HG03520 (cell line): ENCODE measurements at regions not wholly inside any gene's neighbourhood (a gene's known extent, or its start where the extent isn't known, plus 50 kb on each side); places are given as distances from the start of the nearest gene placed in this dataset.
"Not testable (repeated sequence)": the region's sequence is repeated elsewhere in the genome, so short reads cannot be mapped to it uniquely, and the experiment has no call there.

Experiments
- ATAC-seq: cut with Tn5 transposase; IDR thresholded peaks from one replicate; pipeline ENCODE4 v1.9.1; 2021; ENCODE audit warnings: mild to moderate bottlenecking, moderate library complexity; ENCODE audit not compliant: unreplicated experiment

DNA sequence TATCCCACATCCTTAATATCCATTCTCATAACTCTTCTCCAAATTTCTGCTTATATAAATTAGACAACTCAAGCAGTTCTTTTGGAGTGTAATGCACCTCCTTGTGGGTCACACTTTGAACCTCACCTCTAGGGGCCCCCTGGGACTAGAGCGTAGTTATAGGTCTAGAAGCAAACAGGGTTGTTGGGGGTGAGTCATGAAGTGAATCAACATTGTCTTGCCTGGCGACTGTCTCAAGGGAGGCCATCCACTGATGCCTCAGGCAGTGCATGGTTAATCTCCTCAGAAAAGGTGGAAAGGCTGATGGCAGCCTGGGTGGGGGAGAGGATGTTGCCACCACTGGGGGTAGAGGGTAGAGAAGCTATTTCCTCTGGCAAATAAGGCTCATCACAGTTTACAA lies 129.1 kb downstream of the TNFRSF21 start:
- ATAC-seq, result no peak

DNA sequence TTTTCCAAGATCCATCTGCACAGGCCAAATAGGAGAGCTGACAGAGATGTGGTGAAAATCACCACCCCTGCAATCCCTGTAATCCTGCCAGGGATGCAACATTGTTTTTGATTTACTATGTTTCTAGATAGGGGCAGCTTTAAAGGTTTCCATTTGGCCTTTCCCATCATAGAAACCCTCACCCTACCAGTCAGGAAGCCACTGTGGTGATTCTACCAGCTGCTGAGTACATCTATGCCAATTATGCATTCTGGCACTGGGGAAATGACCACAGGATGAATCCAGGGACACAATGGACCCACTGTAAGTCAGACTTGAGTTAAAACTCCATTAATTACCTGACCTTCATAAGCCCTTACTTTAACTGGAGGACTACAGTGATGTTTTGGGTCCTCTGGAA lies 130.4 kb downstream of the TNFRSF21 start:
- ATAC-seq, result no peak

DNA sequence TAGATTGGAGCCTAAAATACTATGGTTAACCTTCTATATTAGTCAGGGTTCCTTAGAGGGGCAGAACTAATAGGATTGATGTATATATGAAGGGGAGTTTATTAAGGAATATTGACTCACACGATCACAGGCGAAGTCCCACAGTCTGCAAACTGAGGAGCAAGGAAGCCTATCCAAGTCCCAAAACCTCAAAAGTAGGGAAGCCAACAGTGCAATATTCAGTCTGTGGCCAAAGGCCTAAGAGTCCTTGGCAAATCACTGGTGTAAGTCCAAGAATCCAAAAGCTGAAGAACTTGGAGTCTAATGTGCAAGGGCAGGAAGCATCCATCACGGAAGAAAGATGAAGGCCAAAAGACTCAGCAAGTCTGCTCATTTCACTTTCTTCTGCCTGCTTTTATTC lies 133.5 kb upstream of the ADGRF1 start:
- no peak for ATAC-seq

DNA sequence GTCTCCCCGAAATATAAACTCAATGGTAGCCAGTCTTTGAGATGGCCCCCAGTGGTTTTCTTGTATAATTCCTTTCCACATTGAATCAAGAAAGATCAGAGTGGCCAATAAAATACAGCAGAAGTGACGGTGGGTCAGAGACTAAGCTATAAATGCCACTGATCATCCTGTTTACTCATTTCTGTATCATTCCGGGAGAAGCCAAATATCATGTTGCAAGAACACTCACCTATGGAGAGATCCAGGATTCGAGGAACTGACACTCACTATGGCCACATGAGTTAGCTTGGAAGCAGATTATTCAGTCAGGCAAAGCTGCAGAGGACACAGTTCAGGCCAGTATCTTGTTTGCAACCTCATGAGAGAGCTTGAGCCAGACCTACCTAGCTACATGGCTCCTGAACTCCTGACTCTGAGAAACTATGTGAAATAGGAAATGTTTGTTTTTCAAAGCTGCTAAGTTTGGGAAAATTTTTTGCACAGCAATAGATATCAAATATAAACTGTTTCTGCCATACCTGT lies 132.4 kb upstream of the ADGRF1 start:
- ATAC-seq, result no peak

DNA sequence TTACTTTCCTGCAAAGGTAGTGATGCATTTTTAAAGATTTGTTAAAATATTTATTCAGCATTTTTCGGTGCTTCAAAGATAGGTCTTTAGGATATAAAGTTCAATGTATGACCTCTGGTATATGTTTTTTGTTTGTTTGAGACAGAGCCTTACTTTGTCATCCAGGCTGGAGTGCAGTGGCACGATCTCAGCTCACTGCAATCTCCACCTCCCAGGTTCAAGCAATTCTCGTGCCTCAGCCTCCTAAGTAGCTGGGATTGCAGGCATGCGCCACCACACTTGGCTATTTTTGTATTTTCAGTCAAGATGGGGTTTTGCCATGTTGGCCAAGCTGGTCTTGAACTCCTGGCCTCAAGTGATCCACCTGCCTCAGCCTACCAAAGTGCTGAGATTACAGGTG lies 131.9 kb upstream of the ADGRF1 start:
- ATAC-seq, result not testable (repeated sequence)

DNA sequence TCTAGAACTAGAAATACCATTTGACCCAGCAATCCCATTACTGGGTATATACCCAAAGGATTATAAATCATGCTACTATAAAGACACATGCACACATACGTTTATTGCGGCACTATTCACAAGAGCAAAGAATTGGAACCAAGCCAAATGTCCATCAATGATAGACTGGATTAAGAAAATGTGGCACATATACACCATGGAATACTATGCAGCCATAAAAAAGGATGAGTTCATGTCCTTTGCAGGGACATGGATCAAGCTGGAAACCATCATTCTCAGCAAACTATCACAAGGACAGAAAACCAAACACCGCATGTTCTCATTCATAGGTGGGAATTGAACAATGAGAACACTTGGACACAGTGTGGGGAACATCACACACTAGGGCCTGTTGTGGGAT lies 131.0 kb upstream of the ADGRF1 start:
- not testable (repeated sequence) for ATAC-seq

DNA sequence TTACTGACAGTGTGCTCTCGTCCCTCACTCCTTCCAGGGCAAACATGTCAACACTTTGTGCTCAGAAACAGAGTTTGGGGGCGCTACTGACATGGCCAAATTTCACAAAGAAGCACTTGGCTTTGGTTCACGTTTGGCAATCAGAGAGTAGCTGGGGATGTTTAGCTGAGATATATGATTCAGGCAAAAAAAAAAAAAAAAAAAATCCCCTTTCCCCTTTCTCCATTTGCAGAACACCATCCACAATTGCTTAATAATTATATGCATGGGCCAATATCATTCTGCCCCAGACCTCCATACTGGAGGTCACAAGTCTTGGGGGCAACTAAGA lies 128.4 kb upstream of the ADGRF1 start:
- ATAC-seq, result no peak

DNA sequence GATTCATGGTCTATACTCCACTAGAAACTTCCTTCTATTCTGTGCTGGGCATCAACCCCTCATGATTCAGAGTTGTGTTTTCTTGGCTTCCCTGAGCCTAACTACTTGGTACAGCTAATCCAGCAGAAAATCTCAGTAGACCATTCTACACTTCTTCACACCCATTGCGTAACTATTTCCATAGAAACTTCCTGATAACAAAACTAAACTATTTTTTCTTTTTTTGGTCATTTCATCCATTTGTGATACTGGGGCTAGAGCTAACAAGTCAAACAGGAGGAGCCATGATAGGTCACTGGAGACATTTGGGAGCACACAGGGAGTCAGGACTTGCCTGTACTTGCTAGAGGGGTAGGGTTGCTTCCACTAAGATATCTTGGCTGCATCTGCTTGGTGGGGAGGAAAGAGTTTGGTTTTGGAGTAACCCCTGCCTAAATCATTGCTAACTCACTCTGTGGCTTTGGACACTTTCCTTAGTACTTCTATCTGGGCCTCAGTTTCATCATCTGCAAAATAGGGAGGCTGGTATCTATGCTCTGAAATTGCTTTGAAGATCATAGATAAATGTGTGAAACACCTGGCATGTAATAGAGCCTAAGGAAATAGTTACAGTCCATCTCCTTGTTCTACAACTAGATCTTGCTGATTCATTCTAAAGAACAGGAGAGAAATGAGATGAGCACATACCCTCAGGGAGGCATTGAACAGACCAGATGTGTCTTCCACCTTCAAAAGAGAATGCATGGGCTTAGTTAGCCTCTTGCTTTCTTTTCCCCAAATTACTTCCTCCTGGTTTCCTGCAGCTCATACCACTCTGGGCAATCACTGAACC lies 127.9 kb upstream of the ADGRF1 start:
- ATAC-seq, result no peak

DNA sequence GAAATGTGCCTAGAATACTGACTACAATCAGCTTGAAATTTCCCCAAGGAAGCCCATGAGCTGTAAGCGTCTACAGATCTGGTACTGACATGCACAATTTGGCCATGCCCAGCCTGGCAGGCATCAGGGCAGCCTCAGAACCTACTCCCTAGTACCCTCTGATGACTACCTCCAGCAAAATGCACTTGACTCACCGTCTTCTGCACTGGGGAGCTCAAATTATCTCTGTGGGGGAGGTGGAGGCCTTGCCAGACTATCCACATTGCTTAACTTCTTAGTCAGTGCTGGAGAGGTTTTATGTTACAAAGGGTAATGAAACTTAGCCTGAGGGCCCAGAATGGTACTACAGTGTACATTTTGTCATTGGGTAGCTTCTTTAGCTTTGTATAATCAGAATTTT lies 126.0 kb upstream of the ADGRF1 start:
- ATAC-seq, result no peak

DNA sequence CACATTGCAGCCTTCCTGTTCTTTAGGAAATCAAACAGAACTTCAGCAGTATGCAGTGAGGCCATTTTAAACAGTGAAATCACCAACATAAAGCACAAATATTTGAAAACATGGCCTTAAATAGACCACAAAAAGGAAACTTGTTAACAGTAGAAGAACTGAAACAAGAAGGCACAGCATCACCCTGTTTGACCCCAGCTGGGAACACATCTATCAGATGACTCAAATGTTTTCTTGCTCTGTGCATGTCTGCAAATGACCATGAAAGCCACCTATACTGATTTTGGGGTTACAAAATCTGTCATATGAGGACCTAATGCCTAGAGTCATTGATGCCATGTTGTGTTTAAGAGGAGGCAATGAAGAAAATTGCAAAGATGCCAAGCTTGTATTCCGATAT lies 123.8 kb upstream of the ADGRF1 start:
- peak; percentile 88 for ATAC-seq

DNA sequence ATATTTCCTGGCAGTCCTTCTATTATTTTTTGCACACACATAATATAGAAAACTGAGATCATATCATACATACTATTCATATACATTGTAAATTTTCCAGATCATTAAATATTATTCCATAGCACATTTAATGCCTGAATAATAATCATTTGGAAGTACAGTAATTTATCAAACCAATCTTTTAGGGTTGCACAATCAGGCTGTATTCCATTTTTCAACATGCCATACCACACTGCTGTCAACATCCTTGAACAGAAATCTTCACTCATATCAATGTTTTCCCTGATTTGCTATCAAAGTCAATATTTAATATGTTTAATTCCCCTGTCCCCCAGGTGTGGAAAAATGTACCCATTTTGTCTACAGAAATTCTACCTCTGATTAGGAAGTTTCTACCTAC lies 122.7 kb upstream of the ADGRF1 start:
- ATAC-seq, result no peak

DNA sequence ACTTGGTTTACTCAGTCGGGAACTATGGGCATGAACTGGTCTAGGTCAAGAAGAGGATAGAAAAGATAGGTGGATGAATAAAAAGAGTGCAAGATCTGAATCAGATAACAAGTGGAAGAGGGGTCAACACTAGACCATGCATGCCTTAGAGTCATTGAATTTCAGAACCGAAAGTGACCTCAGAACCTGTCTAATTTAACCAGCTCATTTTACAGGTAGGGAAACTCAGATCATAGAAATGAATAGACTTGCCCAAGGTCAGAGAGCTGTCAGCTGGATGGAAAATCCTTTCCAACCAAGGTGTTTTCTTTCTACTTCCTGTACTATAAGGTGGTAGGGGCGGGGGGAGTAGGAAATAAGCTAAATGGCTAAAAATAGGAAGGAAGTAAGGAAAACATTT lies 121.4 kb upstream of the ADGRF1 start:
- no peak for ATAC-seq

DNA sequence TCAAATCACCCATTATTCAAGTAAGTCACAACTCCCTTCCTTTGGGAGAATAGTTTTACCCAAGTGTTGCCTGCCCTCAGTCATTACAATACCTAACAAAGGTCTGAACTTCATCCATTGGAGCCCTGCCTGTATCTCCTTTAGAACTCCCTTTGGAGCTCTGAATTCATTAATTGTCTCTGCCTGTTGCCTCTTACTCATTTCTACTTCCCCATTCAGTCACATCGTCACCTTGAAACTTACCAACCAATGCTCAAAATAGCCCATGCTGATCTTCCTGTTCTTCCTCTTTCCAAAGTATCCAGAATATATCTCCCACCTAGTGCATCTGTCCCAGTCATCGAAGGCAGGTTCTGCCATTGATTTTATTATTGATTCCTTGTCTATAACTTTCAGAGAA lies 120.7 kb upstream of the ADGRF1 start:
- ATAC-seq, result no peak

DNA sequence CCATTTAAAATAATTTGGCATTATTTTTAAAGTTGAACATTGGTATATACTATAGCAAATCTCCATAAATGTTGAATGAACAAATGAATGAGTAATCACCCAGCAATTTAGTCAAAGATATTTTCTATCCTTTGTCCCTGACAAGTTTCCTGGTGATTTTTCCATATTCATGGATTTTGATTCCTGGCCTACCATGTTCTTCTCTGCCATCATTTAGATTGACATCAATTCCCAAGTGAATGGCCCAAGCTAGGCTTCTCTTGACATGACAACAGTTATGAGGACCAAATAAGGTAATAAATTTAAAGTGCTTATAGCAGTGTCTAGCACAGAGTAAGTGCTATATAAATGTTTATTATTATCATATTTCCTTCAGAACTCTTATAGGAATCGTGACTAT lies 120.1 kb upstream of the ADGRF1 start:
- no peak for ATAC-seq

DNA sequence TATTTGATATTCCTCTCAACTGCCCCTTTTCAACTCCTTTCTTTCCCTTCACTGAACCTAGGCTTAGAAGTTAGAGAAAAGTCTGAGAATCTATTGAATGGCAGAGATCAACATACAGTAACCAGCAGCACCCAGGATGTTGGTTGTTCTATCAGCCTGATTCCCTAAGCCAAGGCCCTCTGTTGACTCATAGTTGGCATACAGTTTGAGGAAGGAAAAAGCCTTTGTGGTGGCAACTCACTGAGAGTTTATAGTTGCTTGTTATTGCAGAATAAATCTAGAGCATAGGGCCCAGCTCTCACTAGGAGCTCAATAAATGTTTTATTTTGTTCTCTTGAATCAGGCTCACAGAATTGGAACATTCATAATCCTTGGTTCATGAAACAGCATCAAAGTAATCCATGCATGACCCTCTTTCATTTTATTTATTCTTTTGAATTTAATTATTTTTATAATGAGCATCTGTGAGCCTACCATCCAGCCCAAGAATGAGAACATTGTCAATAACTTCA lies 119.1 kb upstream of the ADGRF1 start:
- no peak for ATAC-seq

DNA sequence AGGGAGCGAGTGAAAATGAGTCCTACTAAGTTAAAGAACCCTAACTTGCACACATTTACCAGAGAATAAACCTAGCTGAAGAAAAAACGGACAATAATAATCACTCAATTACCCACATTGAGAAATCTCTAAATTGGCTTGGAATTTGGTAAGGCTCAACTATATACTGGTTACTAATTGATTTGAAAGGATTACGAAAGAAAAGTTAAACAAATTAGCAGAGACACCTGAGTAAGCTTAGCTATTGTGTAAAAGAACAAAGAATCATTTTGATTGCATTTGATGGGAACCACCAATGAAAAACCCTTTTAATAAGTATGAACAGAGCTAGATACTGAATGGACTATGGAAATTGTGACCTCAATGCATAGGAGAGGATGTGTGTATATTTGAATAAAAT lies 118.6 kb upstream of the ADGRF1 start:
- no peak for ATAC-seq

DNA sequence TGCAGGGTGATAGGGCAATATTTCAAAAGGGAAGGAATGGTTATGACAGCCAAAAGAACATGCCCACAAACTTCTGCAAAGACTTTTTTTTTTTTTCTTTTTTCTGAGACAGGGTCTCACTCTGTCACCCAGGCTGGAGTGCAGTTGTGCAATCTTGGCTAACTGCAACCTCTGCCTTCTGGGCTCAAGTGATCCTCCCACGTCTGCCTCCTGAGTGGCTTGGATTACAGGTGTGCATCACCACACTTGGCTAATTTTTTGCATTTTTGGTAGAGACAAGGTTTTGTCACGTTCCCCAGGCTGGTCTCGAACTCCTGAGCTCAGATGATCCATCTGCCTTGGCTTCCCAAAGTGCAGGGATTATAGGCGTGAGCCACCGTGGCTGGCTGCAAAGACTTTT lies 117.6 kb upstream of the ADGRF1 start:
- ATAC-seq, result no peak

DNA sequence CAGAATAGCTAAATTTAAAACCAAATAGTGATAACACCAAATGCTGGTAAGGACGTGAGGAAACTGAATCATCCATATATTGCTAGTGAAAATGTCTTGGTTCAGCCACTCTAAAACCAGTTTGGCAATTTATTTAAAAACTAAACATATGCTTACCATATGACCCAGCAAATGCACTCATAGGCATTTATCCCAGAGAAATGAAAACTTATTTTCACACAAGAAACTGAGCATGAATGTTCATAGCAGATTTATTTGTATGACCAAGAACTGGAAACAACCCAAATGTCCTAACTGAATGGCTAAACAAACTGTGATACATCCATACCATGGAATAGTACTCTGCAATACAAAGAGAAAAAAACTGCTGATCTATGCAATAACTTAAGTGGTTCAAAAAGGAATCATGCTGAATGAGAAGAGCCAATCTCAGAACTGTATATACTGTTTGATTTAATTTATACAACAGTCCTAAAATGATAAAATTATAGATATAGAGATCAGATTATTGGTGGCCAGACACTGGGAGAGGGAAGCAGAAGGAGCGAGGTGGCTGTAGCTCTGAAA lies 115.6 kb upstream of the ADGRF1 start:
- ATAC-seq, result no peak

DNA sequence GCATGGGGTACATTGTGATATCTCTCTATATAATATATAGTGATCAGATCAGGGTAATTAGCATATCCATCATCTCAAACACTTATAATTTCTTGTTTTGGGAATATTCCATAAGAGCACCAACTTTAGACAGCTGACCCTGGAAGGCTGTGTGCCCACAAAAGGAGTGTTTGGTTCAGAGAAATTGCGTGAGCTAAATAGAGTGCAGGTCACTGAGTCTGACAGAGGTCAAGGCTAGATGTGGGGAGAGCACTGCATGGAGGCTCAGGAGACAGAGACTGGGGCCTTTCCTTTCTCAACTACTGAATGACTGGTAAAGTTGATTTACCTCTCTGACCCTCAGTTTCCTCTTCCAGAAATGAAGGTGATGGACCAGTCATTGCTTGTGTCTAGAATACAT lies 114.9 kb upstream of the ADGRF1 start:
- no peak for ATAC-seq

DNA sequence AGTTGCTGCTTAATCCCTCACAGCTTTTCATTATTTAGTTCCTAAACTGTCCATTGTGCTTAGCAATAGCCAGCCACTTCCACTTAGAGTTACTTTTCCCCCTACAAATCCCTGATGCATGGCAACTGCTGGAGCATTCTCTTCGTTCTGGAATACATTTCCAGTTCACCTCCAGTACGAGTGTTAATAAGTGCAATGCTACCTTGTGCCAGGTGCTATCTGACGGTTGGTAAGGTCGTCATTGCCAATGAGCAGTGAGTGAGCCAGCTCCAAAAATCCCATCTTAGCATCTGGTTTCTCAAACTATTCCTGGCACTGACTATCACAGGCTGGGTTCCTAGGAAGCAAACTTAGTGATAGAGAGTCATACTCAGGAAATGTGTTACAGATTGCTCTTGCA lies 114.1 kb upstream of the ADGRF1 start:
- no peak for ATAC-seq

DNA sequence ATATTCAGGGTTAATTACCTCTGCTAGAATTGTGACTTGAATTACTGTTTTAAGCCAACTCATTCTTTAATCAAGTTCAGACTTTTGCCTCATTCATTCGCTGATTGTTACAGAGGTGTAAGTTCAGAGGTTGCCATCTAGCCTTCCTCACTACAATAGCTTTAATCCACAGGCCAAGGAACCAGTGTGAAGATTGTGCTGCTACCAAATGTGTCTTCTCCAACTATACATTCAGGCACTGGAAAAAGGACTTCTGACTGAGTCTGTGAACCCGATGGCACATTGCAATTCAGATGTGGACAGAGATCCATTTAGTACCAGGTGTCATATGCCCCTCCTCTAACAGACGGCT lies 111.2 kb upstream of the ADGRF1 start:
- no peak for ATAC-seq

DNA sequence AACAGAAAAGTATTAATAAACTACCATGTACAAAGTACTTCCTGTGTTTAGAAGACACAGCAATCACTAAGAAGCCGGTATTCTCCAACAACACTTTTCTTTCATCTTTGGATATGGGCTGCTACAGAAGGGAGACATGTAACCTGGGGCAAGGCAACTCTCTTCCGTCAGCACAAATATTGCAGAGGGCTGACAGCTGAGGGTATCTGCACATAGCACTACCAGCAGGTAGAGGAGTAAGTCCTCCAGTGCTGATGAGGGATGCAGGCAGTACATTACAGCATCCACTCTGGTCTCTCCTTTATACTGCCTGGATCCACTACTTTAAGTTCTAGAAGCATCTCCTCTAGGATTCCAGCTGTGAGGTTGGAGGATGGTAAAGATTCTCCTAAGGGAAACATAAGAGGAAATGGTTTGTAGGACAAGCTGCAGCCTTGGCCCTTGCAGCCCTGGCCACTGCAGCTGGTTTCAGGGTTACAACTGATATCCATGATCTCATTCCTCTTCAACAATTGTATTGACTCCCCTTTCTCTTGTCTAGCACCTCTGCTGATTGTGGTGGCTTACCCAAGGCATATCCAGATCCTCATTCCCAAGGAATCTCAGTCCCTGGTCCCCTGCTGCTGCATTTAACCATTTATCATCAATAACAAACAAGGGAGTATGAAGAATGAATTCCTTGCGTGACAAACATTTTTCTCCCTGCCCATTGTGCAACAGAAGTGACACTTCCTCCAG lies 110.7 kb upstream of the ADGRF1 start:
- ATAC-seq, result no peak
